ENCODE measurements at regions not wholly inside any gene's neighbourhood (a gene's known extent, or its start where the extent isn't known, plus 50 kb on each side); places are given as distances from the start of the nearest gene placed in this dataset.

DNA sequence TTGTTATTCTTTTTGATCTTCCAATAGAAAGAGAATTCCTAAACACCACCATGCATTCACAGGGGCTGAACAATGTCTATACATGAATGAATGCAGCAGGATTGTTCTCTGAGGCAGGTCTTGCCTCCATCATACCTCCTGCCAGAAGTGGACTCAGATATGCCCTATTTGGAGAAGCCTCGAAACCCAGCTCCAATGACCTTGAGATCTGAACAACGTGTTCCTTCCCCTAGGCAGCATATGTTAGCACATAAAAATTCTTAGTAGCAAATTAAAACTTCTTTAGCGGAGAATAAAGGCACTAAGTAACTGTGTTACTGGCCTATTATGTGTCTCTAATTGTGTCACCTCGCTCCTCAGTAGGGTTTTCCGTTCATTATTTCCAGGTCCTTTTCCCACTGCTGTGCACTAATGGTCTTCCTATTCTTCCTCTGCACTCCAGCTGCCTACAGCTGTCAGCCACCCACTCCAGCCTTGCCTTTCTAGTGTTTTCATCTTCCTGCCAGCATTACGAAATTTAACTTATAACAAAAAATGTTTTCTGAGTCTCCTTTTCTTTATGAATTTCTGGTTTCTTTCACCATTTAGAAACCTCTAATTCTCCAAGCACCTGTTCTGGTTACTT lies 62.6 kb upstream of the IGF1 start:
- H3K36me3 Mint-ChIP-seq = no peaks in the 10 kb centered on the region
- no peaks in the 10 kb centered on the region for H3K9me3 Mint-ChIP-seq (ENCODE audit: low read depth)
- H3K27me3 Mint-ChIP-seq = peaks cover 30% of the 10 kb centered on the region
- H3K27ac Mint-ChIP-seq = no peak overlapping the region
- no peak for DNase-seq
- CTCF ChIA-PET = no interaction called here
- peaks cover 15% of the 10 kb centered on the region for H3K4me1 Mint-ChIP-seq
- H3K4me3 Mint-ChIP-seq = no peak overlapping the region
- ATAC-seq = no peak

DNA sequence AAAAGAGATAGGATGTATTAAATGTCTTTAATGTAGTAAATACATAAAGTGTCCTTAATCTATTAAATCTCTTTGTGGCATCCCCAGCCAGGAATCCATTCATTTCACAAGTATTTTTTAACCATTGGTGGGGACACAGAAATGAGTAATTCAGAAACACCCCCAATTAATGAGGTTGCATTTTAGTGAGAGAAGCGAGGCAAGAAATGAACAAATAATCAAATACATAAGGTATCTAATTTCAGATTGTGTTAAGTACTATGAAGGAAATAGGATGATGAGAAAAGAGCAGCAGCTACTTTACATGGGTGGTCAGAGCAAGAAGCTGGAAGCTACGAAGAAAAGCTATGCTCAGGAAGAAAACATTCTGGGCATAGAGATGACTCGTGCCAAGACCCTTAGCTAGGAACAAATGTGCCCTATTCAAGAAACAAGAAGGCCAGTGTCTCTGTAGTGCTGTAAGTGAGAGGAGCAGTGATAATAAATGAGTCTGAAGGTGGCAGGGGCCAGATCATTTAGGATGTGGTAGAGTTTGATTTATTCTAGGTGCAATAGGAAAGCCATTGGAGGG lies 60.5 kb upstream of the IGF1 start:
- Mint-ChIP-seq H3K4me3 (no peak overlapping the region), H3K9me3 (ENCODE audit: low read depth) (no peaks in the 10 kb centered on the region), H3K4me1 (peaks cover 15% of the 10 kb centered on the region), H3K36me3 (no peaks in the 10 kb centered on the region), H3K27me3 (peaks cover 21% of the 10 kb centered on the region), H3K27ac (no peak overlapping the region)
- DNase-seq (no peak), ATAC-seq (no peak)
- CTCF ChIA-PET = no interaction called here

DNA sequence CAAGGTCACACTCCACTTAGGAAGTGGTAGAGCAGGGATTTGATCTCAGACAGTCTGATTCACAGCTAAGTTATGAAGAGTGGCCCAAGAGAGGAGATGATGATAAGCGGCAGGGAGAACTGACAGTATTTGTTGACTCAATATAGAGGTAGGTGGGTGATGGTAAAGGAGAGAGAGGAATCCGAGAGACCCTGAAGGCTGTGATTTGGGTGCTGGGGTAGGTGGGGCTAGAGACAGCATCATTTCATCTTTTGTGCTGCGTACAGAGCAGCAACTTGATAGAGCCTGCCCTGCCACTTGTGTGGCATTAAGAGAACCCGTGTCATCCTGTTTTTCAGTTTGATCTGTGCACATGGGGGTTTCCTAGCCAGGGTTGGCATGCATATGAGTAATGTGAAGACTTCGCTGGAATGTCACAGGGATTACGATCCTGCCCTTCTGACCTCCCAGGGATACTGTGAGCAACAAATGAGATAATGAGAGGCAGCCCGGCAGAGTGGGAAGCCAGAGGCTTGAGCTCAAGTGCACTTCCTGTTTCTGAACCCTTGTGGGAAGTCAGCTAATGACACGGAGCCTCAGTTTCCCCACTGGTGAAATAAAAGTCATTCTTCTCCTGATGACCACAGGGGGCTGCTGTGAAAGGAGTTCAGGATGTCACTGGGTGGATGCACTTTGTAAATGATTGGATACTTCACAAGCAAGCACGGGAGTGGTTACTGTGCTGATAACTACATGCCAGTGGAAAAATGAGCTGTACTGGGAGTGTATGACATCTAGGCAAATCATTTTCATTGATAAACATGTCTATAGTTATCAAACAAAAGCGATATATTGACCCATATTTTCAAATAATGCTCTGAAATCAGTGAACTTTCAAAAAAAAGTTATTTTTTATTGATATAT lies 59.5 kb upstream of the IGF1 start:
- DNase-seq (no peak), ATAC-seq (no peak)
- Mint-ChIP-seq H3K27ac (no peak overlapping the region), H3K9me3 (ENCODE audit: low read depth) (no peaks in the 10 kb centered on the region), H3K4me1 (peaks cover 15% of the 10 kb centered on the region), H3K27me3 (peaks cover 21% of the 10 kb centered on the region), H3K4me3 (no peak overlapping the region), H3K36me3 (no peaks in the 10 kb centered on the region)
- CTCF ChIA-PET = no interaction called here

DNA sequence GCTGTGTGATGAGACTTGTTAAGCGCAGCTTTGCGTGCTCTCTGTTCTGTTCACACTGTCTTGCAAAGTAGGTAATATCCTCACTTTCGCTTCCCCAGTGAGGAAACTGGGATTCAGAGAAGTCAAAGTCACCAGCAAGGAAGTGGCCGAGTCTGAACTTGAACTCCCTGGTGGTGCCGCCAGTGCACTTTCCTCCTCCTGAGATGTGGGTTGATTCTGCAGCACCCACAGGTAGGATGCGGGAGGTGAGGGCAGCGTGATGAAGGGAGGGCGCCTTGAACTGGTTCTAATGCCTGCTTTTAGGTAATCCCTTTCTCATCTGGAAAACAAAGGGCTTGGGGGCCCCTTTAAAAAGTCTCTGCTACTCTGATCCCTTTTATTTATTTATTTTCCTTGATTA lies 54.9 kb upstream of the IGF1 start:
- H3K4me1 Mint-ChIP-seq = no peaks in the 10 kb centered on the region
- H3K27ac Mint-ChIP-seq = no peak overlapping the region
- CTCF ChIA-PET = no interaction called here
- DNase-seq = no peak
- H3K9me3 Mint-ChIP-seq (ENCODE audit: low read depth) = no peaks in the 10 kb centered on the region
- no peak for ATAC-seq
- no peak overlapping the region for H3K4me3 Mint-ChIP-seq
- H3K36me3 Mint-ChIP-seq = no peaks in the 10 kb centered on the region
- H3K27me3 Mint-ChIP-seq = peaks cover 25% of the 10 kb centered on the region

DNA sequence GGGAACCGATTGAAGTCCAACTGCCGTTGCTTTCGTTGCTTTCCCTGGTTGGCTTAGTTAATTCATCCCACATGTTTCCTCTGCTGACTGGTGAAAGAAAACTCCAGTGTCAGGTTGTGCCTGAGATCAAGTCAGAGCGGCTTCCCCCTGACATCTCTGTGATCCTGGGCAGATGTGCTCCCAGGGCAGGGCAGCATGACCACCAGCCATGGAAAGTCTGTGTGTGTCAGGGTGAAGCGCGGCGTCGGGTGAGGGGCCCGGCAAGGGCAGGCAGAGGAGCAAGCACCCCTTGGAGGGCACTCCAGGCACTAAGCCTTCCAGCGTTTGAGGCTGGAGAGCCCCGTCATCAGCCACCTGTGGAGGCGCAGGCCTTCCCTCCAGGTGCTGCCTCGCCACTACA lies 54.5 kb upstream of the IGF1 start:
- no peaks in the 10 kb centered on the region for H3K4me1 Mint-ChIP-seq
- H3K4me3 Mint-ChIP-seq = no peak overlapping the region
- H3K36me3 Mint-ChIP-seq = no peaks in the 10 kb centered on the region
- no peak overlapping the region for H3K27ac Mint-ChIP-seq
- peaks cover 25% of the 10 kb centered on the region for H3K27me3 Mint-ChIP-seq
- DNase-seq = no peak
- ATAC-seq = no peak
- no peaks in the 10 kb centered on the region for H3K9me3 Mint-ChIP-seq (ENCODE audit: low read depth)
- CTCF ChIA-PET = no interaction called here

DNA sequence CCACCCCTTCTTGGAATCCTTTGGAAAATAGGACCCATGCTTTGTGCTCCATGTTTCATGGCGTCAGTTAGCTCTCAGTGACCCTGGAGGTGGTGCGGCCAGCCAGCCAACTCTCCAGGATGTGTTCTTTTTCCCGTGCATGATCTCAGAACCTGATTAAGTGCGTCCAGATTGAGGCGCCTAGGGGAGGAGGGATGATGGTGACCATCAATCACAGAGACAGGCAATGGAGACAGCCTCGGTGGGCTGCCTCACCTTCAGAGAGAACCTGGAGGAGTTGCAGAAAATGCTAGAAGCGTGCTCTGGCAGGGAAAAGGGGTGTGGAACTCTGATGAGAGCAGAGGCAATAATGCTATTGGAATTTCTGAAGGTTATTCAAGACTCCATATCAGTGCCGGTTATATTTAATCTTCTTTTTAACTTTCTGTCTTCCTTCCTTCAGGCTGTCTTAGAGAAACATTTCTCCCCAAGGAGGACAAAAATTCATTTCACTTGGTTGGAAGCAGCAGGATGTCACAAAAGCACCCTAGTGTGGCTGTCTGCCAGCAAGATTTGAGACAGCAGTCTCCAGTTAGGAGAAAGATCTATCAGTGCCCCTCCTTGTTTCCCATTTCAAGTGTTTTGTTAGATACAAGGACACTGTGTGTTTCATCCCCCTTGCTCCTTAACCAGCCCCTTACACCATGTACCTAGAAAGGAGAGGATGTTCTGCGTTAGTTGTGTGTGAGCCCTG lies 53.3 kb upstream of the IGF1 start:
- Mint-ChIP-seq H3K4me1 (no peaks in the 10 kb centered on the region), H3K27me3 (peaks cover 18% of the 10 kb centered on the region), H3K9me3 (ENCODE audit: low read depth) (no peaks in the 10 kb centered on the region), H3K36me3 (no peaks in the 10 kb centered on the region), H3K27ac (no peak overlapping the region), H3K4me3 (no peak overlapping the region)
- DNase-seq (no peak), ATAC-seq (no peak)
- CTCF ChIA-PET = no interaction called here

Data from activated CD8-positive, alpha-beta memory T cell treated with anti-CD3 and anti-CD28 coated beads, Interleukin-2, amount 10 ng/mL, durations not matched to agents 7 days and 5 days (primary cell).